ENCODE measurements at regions not wholly inside any gene's neighbourhood (a gene's known extent, or its start where the extent isn't known, plus 50 kb on each side); places are given as distances from the start of the nearest gene placed in this dataset.
A peak's percentile ranks its signal among the peaks of the same experiment; 100 is the strongest.

GRCh38 chr2:64283641-64284361 is 139.6 kb upstream of the PELI1 start:
- no peak for TF ChIP-seq CTCF (IDR thresholded peaks at IDR 0.05)
- no peaks in the 10 kb centered on the region for H3K27me3 ChIP-seq
- H3K9me3 ChIP-seq, result no peaks in the 10 kb centered on the region
- peaks cover 70% of the 10 kb centered on the region for H3K36me3 ChIP-seq
- peak overlapping the region; percentile 46 to 49 for H3K4me3 ChIP-seq (ENCODE audit: low read depth in 1 of 2, low read length in 1 of 2)
- peak overlapping the region; percentile 93 for H3K27ac ChIP-seq
- peaks cover 49 to 77% of the 10 kb centered on the region in 2 experiments for H3K4me1 ChIP-seq (ENCODE audit: control insufficient read depth in 1 of 2, insufficient read depth in 1 of 2, low read depth in 1 of 2, low read length in 1 of 2)

- Histone ChIP-seq H3K9me3 (no peaks in the 10 kb centered on the region), H3K36me3 (peaks cover 78% of the 10 kb centered on the region), H3K4me3 (ENCODE audit: low read depth in 1 of 2, low read length in 1 of 2) (peak overlapping the region in 1 of 2 experiments; percentile 49), H3K27ac (peak overlapping the region; percentile 93), H3K4me1 (ENCODE audit: control insufficient read depth in 1 of 2, insufficient read depth in 1 of 2, low read depth in 1 of 2, low read length in 1 of 2) (peaks cover 42 to 70% of the 10 kb centered on the region in 2 experiments), H3K27me3 (no peaks in the 10 kb centered on the region)
- no peak for TF ChIP-seq CTCF (IDR thresholded peaks at IDR 0.05)
Observed at GRCh38 chr2:64284751-64285150, 140.5 kb upstream of the PELI1 start.

- peaks cover 85% of the 10 kb centered on the region for H3K36me3 ChIP-seq
- no peak overlapping the region for H3K4me3 ChIP-seq (ENCODE audit: low read depth in 1 of 2, low read length in 1 of 2)
- H3K9me3 ChIP-seq, result no peaks in the 10 kb centered on the region
- peaks cover 30 to 51% of the 10 kb centered on the region in 2 experiments for H3K4me1 ChIP-seq (ENCODE audit: control insufficient read depth in 1 of 2, insufficient read depth in 1 of 2, low read depth in 1 of 2, low read length in 1 of 2)
- peak overlapping the region; percentile 34 for H3K27ac ChIP-seq
- H3K27me3 ChIP-seq, result no peaks in the 10 kb centered on the region
- no peak for TF ChIP-seq CTCF (IDR thresholded peaks at IDR 0.05)
Observed at GRCh38 chr2:64287202-64287740, 143.1 kb upstream of the PELI1 start.

- H3K9me3 ChIP-seq, result no peaks in the 10 kb centered on the region
- H3K4me1 ChIP-seq (ENCODE audit: control insufficient read depth in 1 of 2, insufficient read depth in 1 of 2, low read depth in 1 of 2, low read length in 1 of 2), result peaks cover 17 to 38% of the 10 kb centered on the region in 2 experiments
- H3K27ac ChIP-seq, result peak overlapping the region; percentile 34
- no peak for TF ChIP-seq CTCF (IDR thresholded peaks at IDR 0.05)
- peaks cover 85% of the 10 kb centered on the region for H3K36me3 ChIP-seq
- H3K4me3 ChIP-seq (ENCODE audit: low read depth in 1 of 2, low read length in 1 of 2), result no peak overlapping the region
- no peaks in the 10 kb centered on the region for H3K27me3 ChIP-seq
Observed at GRCh38 chr2:64288321-64289193, 144.3 kb upstream of the PELI1 start.

GRCh38 chr2:64289251-64289650 is 145.0 kb upstream of the PELI1 start:
- Histone ChIP-seq H3K36me3 (peaks cover 92% of the 10 kb centered on the region), H3K27me3 (no peaks in the 10 kb centered on the region), H3K9me3 (no peaks in the 10 kb centered on the region), H3K27ac (no peak overlapping the region), H3K4me1 (ENCODE audit: control insufficient read depth in 1 of 2, insufficient read depth in 1 of 2, low read depth in 1 of 2, low read length in 1 of 2) (peaks cover 10 to 31% of the 10 kb centered on the region in 2 experiments), H3K4me3 (ENCODE audit: low read depth in 1 of 2, low read length in 1 of 2) (no peak overlapping the region)
- no peak for TF ChIP-seq CTCF (IDR thresholded peaks at IDR 0.05)
